K562 (cell line): ENCODE measurements at regions not wholly inside any gene's neighbourhood (a gene's known extent, or its start where the extent isn't known, plus 50 kb on each side); places are given as distances from the start of the nearest gene placed in this dataset.
"Not testable (repeated sequence)": the region's sequence is repeated elsewhere in the genome, so short reads cannot be mapped to it uniquely, and the experiment has no call there.

Experiments
- ATAC-seq: fragments of 200-7000 bp; cut with Tn5 transposase; 3 replicates; pipeline ENCODE4 v1.9.1; 2020; ENCODE audit warnings: moderate library complexity
- BruUV-seq: library from RNA; stranded (reverse); fragments of 400-500 nt; replicated peaks from 2 replicates; lab custom pipeline; 2021; lab: Mats Ljungman, UMichigan
- CTCF ChIA-PET: fragments of 300-600 bp; formaldehyde crosslinking; extraction: SDS; loops from one replicate; lab custom pipeline; 2021; ENCODE audit warnings: low intra/inter-chr PET ratio; lab: Yijun Ruan, JAX
- POLR2A ChIA-PET: fragments of 300-600, 350-650 bp; sonication (Branson Sonifier 250); formaldehyde crosslinking; extraction: SDS; loops from one replicate; lab custom pipeline; 2021; ENCODE audit warnings: antibody characterized with exemption, inconsistent platforms; lab: Yijun Ruan, JAX
- DNase-seq, 4 experiments: peaks; one replicate each; pipeline versions ENCODE4 v3.0.0 to v3.0.0-alpha.2; 2011 to 2018; ENCODE audit warnings: low spot score in 3 of 4, mixed read lengths in 3 of 4; ENCODE audit errors: extremely low read depth in 1 of 4
- FAIRE-seq: peaks from 2 replicates; lab custom pipeline; 2011; peaks lifted over from hg19 to GRCh38; lab: Jason Lieb, UNC
- H2AFZ ChIP-seq: 2 replicates; pipeline ENCODE4 v1.6.0; 2011; ENCODE audit warnings: low read depth, low read length, control low read depth, inconsistent platforms
- H3K27ac ChIP-seq: fragments of 200-600 bp; 3 replicates; pipeline ENCODE4 v1.8.0; 2011; ENCODE audit warnings: low read depth, mild to moderate bottlenecking, control low read depth, inconsistent platforms, low read length, moderate library complexity, mixed read lengths; ENCODE audit errors: extremely low read depth
- H3K27me3 ChIP-seq, 2 experiments: fragments of 300-600 bp in 1 of 2; 2 replicates in 1 of 2; 3 replicates in 1 of 2; pipeline versions ENCODE4 v1.6.0 to v1.8.0; 2011; ENCODE audit warnings: inconsistent platforms in 2 of 2, low read length in 2 of 2, mild to moderate bottlenecking in 1 of 2, mixed read lengths in 1 of 2, moderate library complexity in 1 of 2; ENCODE audit not compliant: control insufficient read depth in 2 of 2, insufficient read depth in 2 of 2
- H3K36me3 ChIP-seq: fragments of 300-600 bp; 3 replicates; pipeline ENCODE4 v1.8.0; 2011; ENCODE audit warnings: mild to moderate bottlenecking, low read length, inconsistent platforms; ENCODE audit not compliant: control insufficient read depth, insufficient read depth
- H3K4me1 ChIP-seq, 2 experiments: fragments of 200-600 bp in 1 of 2; replicated peaks in 1 of 2; 2 replicates in 1 of 2; 3 replicates in 1 of 2; pipeline versions ENCODE4 v1.5.1 to v1.8.0; 2011; ENCODE audit warnings: inconsistent platforms in 2 of 2, low read length in 2 of 2, mild to moderate bottlenecking in 1 of 2, mixed read lengths in 1 of 2, moderate library complexity in 1 of 2; ENCODE audit not compliant: control insufficient read depth in 2 of 2, insufficient read depth in 2 of 2
- H3K4me2 ChIP-seq: 2 replicates; pipeline ENCODE4 v1.6.1; 2011; ENCODE audit warnings: low read length, control low read depth, inconsistent platforms, mixed read lengths; ENCODE audit not compliant: insufficient read depth
- H3K4me3 ChIP-seq: fragments of 200-600 bp; sonication (generic), shearing (Covaris generic); 2 replicates; pipeline ENCODE4 v1.5.1; 2016; ENCODE audit warnings: control low read depth, inconsistent platforms
- H3K79me2 ChIP-seq: fragments of 200-600 bp; 3 replicates; pipeline ENCODE4 v1.8.0; 2011; ENCODE audit warnings: low read length, inconsistent platforms; ENCODE audit not compliant: control insufficient read depth, insufficient read depth
- H3K9ac ChIP-seq, 2 experiments: 2 replicates each; pipeline versions ENCODE4 v1.6.0 to v1.6.1; 2011; ENCODE audit warnings: low read depth in 2 of 2, low read length in 2 of 2, control low read depth in 1 of 2, inconsistent platforms in 1 of 2, mild to moderate bottlenecking in 1 of 2, mixed read lengths in 1 of 2; ENCODE audit not compliant: insufficient read depth in 1 of 2
- H3K9me1 ChIP-seq: one replicate; pipeline ENCODE4 v1.6.0; 2011; ENCODE audit warnings: inconsistent platforms, mild to moderate bottlenecking, low read length, moderate library complexity; ENCODE audit not compliant: control insufficient read depth, insufficient read depth
- H3K9me3 ChIP-seq: replicated peaks from 2 replicates; pipeline ENCODE4 v1.5.1; 2011; ENCODE audit warnings: low read depth, low read length, inconsistent platforms; ENCODE audit not compliant: control insufficient read depth, insufficient read depth
- H4K20me1 ChIP-seq: replicated peaks from 2 replicates; pipeline ENCODE4 v1.6.1; 2011; ENCODE audit warnings: low read length, inconsistent platforms, mixed read lengths; ENCODE audit not compliant: control insufficient read depth, insufficient read depth
- WGBS: fragments of 100-300 bp; shearing (Covaris generic); methylation state at CpG from one replicate; pipeline ENCODE4 v1.1.6; 2016; ENCODE audit warnings: low coverage, mixed read lengths; ENCODE audit not compliant: insufficient coverage; ENCODE audit errors: missing lambda C conversion rate; 5-methylcytosine and 5-hydroxymethylcytosine counted together
- in situ Hi-C: fragments of 300-500 bp; cut with MboI; formaldehyde crosslinking; loops from 4 replicates; pipeline ENCODE4 v1.15.0; 2018; ENCODE audit warnings: inconsistent platforms, mixed read lengths
- intact Hi-C: fragments of 100-400 bp; cut with micrococcal nuclease; formaldehyde crosslinking; loops from 2 replicates; pipeline ENCODE4 v1.14.2; 2022

- H3K4me2 ChIP-seq, H3K27ac ChIP-seq, H3K4me3 ChIP-seq, ATAC-seq, POLR2A ChIA-PET, CTCF ChIA-PET, DNase-seq, H3K9me3 ChIP-seq, FAIRE-seq, in situ Hi-C loops, H3K36me3 ChIP-seq, H2AFZ ChIP-seq, BruUV-seq, H3K79me2 ChIP-seq, H3K4me1 ChIP-seq, H3K27me3 ChIP-seq, intact Hi-C loops, H3K9ac ChIP-seq, H3K9me1 ChIP-seq, H4K20me1 ChIP-seq: not testable (repeated sequence)
Observed at GRCh38 chr2:131948641-131949040, 213.1 kb downstream of the ANKRD30BL start.

GRCh38 chr2:131923287-131923686 lies 238.5 kb downstream of the ANKRD30BL start:
- H3K27ac ChIP-seq, H3K4me1 ChIP-seq, H3K27me3 ChIP-seq, H3K36me3 ChIP-seq, BruUV-seq, H3K9me3 ChIP-seq, H3K9ac ChIP-seq, H3K79me2 ChIP-seq, FAIRE-seq, intact Hi-C loops, DNase-seq, H4K20me1 ChIP-seq, CTCF ChIA-PET, H3K9me1 ChIP-seq, POLR2A ChIA-PET, ATAC-seq, H3K4me3 ChIP-seq, in situ Hi-C loops, H2AFZ ChIP-seq, H3K4me2 ChIP-seq: not testable (repeated sequence)
- 0% methylated on average over 1 of the region's 1 CpG for WGBS

- H4K20me1 ChIP-seq, H3K9me3 ChIP-seq, BruUV-seq, H3K9ac ChIP-seq, H2AFZ ChIP-seq, H3K4me1 ChIP-seq, CTCF ChIA-PET, intact Hi-C loops, ATAC-seq, H3K79me2 ChIP-seq, FAIRE-seq, H3K27ac ChIP-seq, POLR2A ChIA-PET, in situ Hi-C loops, H3K4me2 ChIP-seq, H3K36me3 ChIP-seq, H3K9me1 ChIP-seq, DNase-seq, H3K4me3 ChIP-seq, H3K27me3 ChIP-seq: not testable (repeated sequence)
- WGBS = 0% methylated on average over 2 of the region's 2 CpGs
Observed at GRCh38 chr2:131922854-131923253, 238.9 kb downstream of the ANKRD30BL start.
